ENCODE measurements at regions not wholly inside any gene's neighbourhood (a gene's known extent, or its start where the extent isn't known, plus 50 kb on each side); places are given as distances from the start of the nearest gene placed in this dataset.
"Not testable (repeated sequence)": the region's sequence is repeated elsewhere in the genome, so short reads cannot be mapped to it uniquely, and the experiment has no call there.

- no peak for DNase-seq (ENCODE audit: low read depth in 3 of 3, low spot score in 2 of 3)
These were observed 909.2 kb upstream of the PRKX start for GRCh38 chrX:4622486-4623167.

- not testable (repeated sequence) for DNase-seq (ENCODE audit: low read depth in 3 of 3, low spot score in 2 of 3)
These were observed 900.2 kb upstream of the PRKX start for GRCh38 chrX:4613651-4614050.

- DNase-seq (ENCODE audit: low read depth in 3 of 3, low spot score in 2 of 3) = no peak
These were observed 875.4 kb upstream of the PRKX start for GRCh38 chrX:4588893-4589292.

GRCh38 chrX:4588466-4588865 lies 875.0 kb upstream of the PRKX start:
- no peak for DNase-seq (ENCODE audit: low read depth in 3 of 3, low spot score in 2 of 3)

- no peak for DNase-seq (ENCODE audit: low read depth in 3 of 3, low spot score in 2 of 3)
These were observed 874.6 kb upstream of the PRKX start for GRCh38 chrX:4588056-4588455.

- no peak for DNase-seq (ENCODE audit: low read depth in 3 of 3, low spot score in 2 of 3)
These were observed 866.5 kb upstream of the PRKX start for GRCh38 chrX:4579999-4580398.

GRCh38 chrX:4579480-4579879 lies 866.0 kb upstream of the PRKX start:
- DNase-seq (ENCODE audit: low read depth in 3 of 3, low spot score in 2 of 3) = no peak

- DNase-seq (ENCODE audit: low read depth in 3 of 3, low spot score in 2 of 3) = no peak
These were observed 859.2 kb upstream of the PRKX start for GRCh38 chrX:4572691-4573090.

- DNase-seq (ENCODE audit: low read depth in 3 of 3, low spot score in 2 of 3) = no peak
These were observed 856.7 kb upstream of the PRKX start for GRCh38 chrX:4570151-4570550.

GRCh38 chrX:4560192-4560591 lies 846.7 kb upstream of the PRKX start:
- no peak for DNase-seq (ENCODE audit: low read depth in 3 of 3, low spot score in 2 of 3)

GRCh38 chrX:4550018-4550417 lies 836.6 kb upstream of the PRKX start:
- no peak for DNase-seq (ENCODE audit: low read depth in 3 of 3, low spot score in 2 of 3)

GRCh38 chrX:4547213-4547836 lies 833.9 kb upstream of the PRKX start:
- peak in 2 of 3 donors; percentile 10 to 13 for DNase-seq (ENCODE audit: low read depth in 3 of 3, low spot score in 2 of 3)

GRCh38 chrX:4546178-4546577 lies 832.7 kb upstream of the PRKX start:
- not testable (repeated sequence) for DNase-seq (ENCODE audit: low read depth in 3 of 3, low spot score in 2 of 3)

GRCh38 chrX:4528247-4528646 lies 814.8 kb upstream of the PRKX start:
- no peak for DNase-seq (ENCODE audit: low read depth in 3 of 3, low spot score in 2 of 3)

- no peak for DNase-seq (ENCODE audit: low read depth in 3 of 3, low spot score in 2 of 3)
These were observed 772.5 kb upstream of the PRKX start for GRCh38 chrX:4485912-4486311.

GRCh38 chrX:4484266-4484665 lies 770.8 kb upstream of the PRKX start:
- no peak for DNase-seq (ENCODE audit: low read depth in 3 of 3, low spot score in 2 of 3)

GRCh38 chrX:4451591-4451990 lies 738.1 kb upstream of the PRKX start:
- DNase-seq (ENCODE audit: low read depth in 3 of 3, low spot score in 2 of 3) = no peak

GRCh38 chrX:4450177-4450576 lies 736.7 kb upstream of the PRKX start:
- DNase-seq (ENCODE audit: low read depth in 3 of 3, low spot score in 2 of 3) = no peak

GRCh38 chrX:4435905-4436304 lies 722.5 kb upstream of the PRKX start:
- DNase-seq (ENCODE audit: low read depth in 3 of 3, low spot score in 2 of 3) = no peak

GRCh38 chrX:4397471-4397870 lies 684.0 kb upstream of the PRKX start:
- DNase-seq (ENCODE audit: low read depth in 3 of 3, low spot score in 2 of 3) = no peak

GRCh38 chrX:4382273-4382672 lies 668.8 kb upstream of the PRKX start:
- DNase-seq (ENCODE audit: low read depth in 3 of 3, low spot score in 2 of 3) = no peak

- DNase-seq (ENCODE audit: low read depth in 3 of 3, low spot score in 2 of 3) = no peak
These were observed 667.3 kb upstream of the PRKX start for GRCh38 chrX:4380710-4381109.

- no peak for DNase-seq (ENCODE audit: low read depth in 3 of 3, low spot score in 2 of 3)
These were observed 665.6 kb upstream of the PRKX start for GRCh38 chrX:4379071-4379470.

Data from right renal cortex interstitium (tissue), 3 donors.